ENCODE measurements at regions not wholly inside any gene's neighbourhood (a gene's known extent, or its start where the extent isn't known, plus 50 kb on each side); places are given as distances from the start of the nearest gene placed in this dataset.

- TF ChIP-seq SIN3A (IDR thresholded peaks at IDR 0.05; ENCODE audit: borderline replicate concordance, insufficient read depth, low read depth, low read length) (no peak), TCF7L2 (IDR thresholded peaks at IDR 0.05; ENCODE audit: low read depth, low read length) (no peak), POLR2AphosphoS5 (IDR thresholded peaks at IDR 0.05; ENCODE audit: low read depth, low read length) (no peak)
- TF ChIP-seq, protein P1, sequence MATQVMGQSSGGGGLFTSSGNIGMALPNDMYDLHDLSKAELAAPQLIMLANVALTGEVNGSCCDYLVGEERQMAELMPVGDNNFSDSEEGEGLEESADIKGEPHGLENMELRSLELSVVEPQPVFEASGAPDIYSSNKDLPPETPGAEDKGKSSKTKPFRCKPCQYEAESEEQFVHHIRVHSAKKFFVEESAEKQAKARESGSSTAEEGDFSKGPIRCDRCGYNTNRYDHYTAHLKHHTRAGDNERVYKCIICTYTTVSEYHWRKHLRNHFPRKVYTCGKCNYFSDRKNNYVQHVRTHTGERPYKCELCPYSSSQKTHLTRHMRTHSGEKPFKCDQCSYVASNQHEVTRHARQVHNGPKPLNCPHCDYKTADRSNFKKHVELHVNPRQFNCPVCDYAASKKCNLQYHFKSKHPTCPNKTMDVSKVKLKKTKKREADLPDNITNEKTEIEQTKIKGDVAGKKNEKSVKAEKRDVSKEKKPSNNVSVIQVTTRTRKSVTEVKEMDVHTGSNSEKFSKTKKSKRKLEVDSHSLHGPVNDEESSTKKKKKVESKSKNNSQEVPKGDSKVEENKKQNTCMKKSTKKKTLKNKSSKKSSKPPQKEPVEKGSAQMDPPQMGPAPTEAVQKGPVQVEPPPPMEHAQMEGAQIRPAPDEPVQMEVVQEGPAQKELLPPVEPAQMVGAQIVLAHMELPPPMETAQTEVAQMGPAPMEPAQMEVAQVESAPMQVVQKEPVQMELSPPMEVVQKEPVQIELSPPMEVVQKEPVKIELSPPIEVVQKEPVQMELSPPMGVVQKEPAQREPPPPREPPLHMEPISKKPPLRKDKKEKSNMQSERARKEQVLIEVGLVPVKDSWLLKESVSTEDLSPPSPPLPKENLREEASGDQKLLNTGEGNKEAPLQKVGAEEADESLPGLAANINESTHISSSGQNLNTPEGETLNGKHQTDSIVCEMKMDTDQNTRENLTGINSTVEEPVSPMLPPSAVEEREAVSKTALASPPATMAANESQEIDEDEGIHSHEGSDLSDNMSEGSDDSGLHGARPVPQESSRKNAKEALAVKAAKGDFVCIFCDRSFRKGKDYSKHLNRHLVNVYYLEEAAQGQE (IDR thresholded peaks at IDR 0.05; ENCODE audit: insufficient read depth in 1 of 2, low read depth in 2 of 2, low read length in 1 of 2) = no peak
- TF ChIP-seq, protein P2, sequence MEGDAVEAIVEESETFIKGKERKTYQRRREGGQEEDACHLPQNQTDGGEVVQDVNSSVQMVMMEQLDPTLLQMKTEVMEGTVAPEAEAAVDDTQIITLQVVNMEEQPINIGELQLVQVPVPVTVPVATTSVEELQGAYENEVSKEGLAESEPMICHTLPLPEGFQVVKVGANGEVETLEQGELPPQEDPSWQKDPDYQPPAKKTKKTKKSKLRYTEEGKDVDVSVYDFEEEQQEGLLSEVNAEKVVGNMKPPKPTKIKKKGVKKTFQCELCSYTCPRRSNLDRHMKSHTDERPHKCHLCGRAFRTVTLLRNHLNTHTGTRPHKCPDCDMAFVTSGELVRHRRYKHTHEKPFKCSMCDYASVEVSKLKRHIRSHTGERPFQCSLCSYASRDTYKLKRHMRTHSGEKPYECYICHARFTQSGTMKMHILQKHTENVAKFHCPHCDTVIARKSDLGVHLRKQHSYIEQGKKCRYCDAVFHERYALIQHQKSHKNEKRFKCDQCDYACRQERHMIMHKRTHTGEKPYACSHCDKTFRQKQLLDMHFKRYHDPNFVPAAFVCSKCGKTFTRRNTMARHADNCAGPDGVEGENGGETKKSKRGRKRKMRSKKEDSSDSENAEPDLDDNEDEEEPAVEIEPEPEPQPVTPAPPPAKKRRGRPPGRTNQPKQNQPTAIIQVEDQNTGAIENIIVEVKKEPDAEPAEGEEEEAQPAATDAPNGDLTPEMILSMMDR (IDR thresholded peaks at IDR 0.05) = no peak
- intact Hi-C loops (cut with micrococcal nuclease; ENCODE audit: unreplicated experiment) (no loop called here), in situ Hi-C loops (cut with HindIII; ENCODE audit: low pct_unique_long_range_greater_than_20kb, low sequenced_read_pairs) (no loop called here)
- CTCF ChIA-PET = no interaction called here
- no peaks in the 10 kb centered on the region for H3K27me3 ChIP-seq (ENCODE audit: control insufficient read depth, insufficient read depth, low read length)
- H3K36me3 ChIP-seq (ENCODE audit: control insufficient read depth, insufficient read depth, low read length) = no peaks in the 10 kb centered on the region
- H3K9me3 ChIP-seq (ENCODE audit: control insufficient read depth, insufficient read depth, low read depth, low read length) = no peaks in the 10 kb centered on the region
- ATAC-seq (no peak), DNase-seq (ENCODE audit: low read depth, low spot score) (no peak)
- H3K4me1 ChIP-seq (ENCODE audit: control insufficient read depth, insufficient read depth, low read length) = no peaks in the 10 kb centered on the region
- H3K4me3 ChIP-seq (ENCODE audit: low read depth in 2 of 2, low read length in 2 of 2) = no peak overlapping the region
- no peak overlapping the region for H3K27ac ChIP-seq (ENCODE audit: low read length)
- BruUV-seq (replicated peaks) = no TSS peak
- POLR2A ChIA-PET = no interaction called here
Measured at GRCh38 chr11:39809833-39810232, 1649.6 kb downstream of the LRRC4C start.

- POLR2A ChIA-PET = no interaction called here
- no TSS peak for BruUV-seq (replicated peaks)
- H3K9me3 ChIP-seq (ENCODE audit: control insufficient read depth, insufficient read depth, low read depth, low read length) = no peaks in the 10 kb centered on the region
Measured at GRCh38 chr11:39807904-39808303, 1651.5 kb downstream of the LRRC4C start.

More at GRCh38 chr11:39807904-39808303, 1651.5 kb downstream of the LRRC4C start:
- Histone ChIP-seq H3K4me1 (ENCODE audit: control insufficient read depth, insufficient read depth, low read length) (no peaks in the 10 kb centered on the region), H3K27me3 (ENCODE audit: control insufficient read depth, insufficient read depth, low read length) (no peaks in the 10 kb centered on the region), H3K4me3 (ENCODE audit: low read depth in 2 of 2, low read length in 2 of 2) (no peak overlapping the region), H3K36me3 (ENCODE audit: control insufficient read depth, insufficient read depth, low read length) (no peaks in the 10 kb centered on the region), H3K27ac (ENCODE audit: low read length) (no peak overlapping the region)
- in situ Hi-C loops (cut with HindIII; ENCODE audit: low pct_unique_long_range_greater_than_20kb, low sequenced_read_pairs) = no loop called here
- ATAC-seq (no peak), DNase-seq (ENCODE audit: low read depth, low spot score) (no peak)
- CTCF ChIA-PET = no interaction called here
- TF ChIP-seq, protein P2 (IDR thresholded peaks at IDR 0.05) = no peak
- TF ChIP-seq, protein P1 (IDR thresholded peaks at IDR 0.05; ENCODE audit: insufficient read depth in 1 of 2, low read depth in 2 of 2, low read length in 1 of 2) = no peak
- TF ChIP-seq TCF7L2 (IDR thresholded peaks at IDR 0.05; ENCODE audit: low read depth, low read length) = no peak
- no peak for TF ChIP-seq SIN3A (IDR thresholded peaks at IDR 0.05; ENCODE audit: borderline replicate concordance, insufficient read depth, low read depth, low read length)
- TF ChIP-seq POLR2AphosphoS5 (IDR thresholded peaks at IDR 0.05; ENCODE audit: low read depth, low read length) = no peak
- intact Hi-C loops (cut with micrococcal nuclease; ENCODE audit: unreplicated experiment) = no loop called here
